ES-I3 (cell line): ENCODE measurements at regions not wholly inside any gene's neighbourhood (a gene's known extent, or its start where the extent isn't known, plus 50 kb on each side); places are given as distances from the start of the nearest gene placed in this dataset.

Experiments used
- H3K36me3 ChIP-seq: 2 replicates; pipeline ENCODE4 v1.6.1; 2013; ENCODE audit warnings: mild to moderate bottlenecking, low read length, control low read depth, moderate library complexity; ENCODE audit not compliant: insufficient read depth
- H3K4me1 ChIP-seq: 2 replicates; pipeline ENCODE4 v1.6.1; 2013; ENCODE audit warnings: mild to moderate bottlenecking, control low read depth, low read length; ENCODE audit not compliant: insufficient read depth
- H3K9ac ChIP-seq: 2 replicates; pipeline ENCODE4 v1.6.1; 2013; ENCODE audit warnings: low read depth, mild to moderate bottlenecking, low read length, moderate library complexity
- H3K9me3 ChIP-seq: 2 replicates; pipeline ENCODE4 v1.6.1; 2013; ENCODE audit warnings: mild to moderate bottlenecking, low read length, moderate library complexity; ENCODE audit not compliant: control insufficient read depth, insufficient read depth

GRCh38 chr10:81806842-81807241 lies 68.2 kb upstream of the NRG3 start:
- H3K36me3 ChIP-seq = no peaks in the 10 kb centered on the region
- no peaks in the 10 kb centered on the region for H3K4me1 ChIP-seq
- H3K9ac ChIP-seq = no peak overlapping the region
- no peaks in the 10 kb centered on the region for H3K9me3 ChIP-seq

GRCh38 chr10:81814842-81815241 lies 60.2 kb upstream of the NRG3 start:
- Histone ChIP-seq H3K4me1 (no peaks in the 10 kb centered on the region), H3K36me3 (no peaks in the 10 kb centered on the region), H3K9me3 (no peaks in the 10 kb centered on the region), H3K9ac (no peak overlapping the region)

- no peaks in the 10 kb centered on the region for H3K4me1 ChIP-seq
- H3K9ac ChIP-seq = no peak overlapping the region
- no peaks in the 10 kb centered on the region for H3K9me3 ChIP-seq
- H3K36me3 ChIP-seq = no peaks in the 10 kb centered on the region
Measured at GRCh38 chr10:81817596-81818170, 57.3 kb upstream of the NRG3 start.

- no peak overlapping the region for H3K9ac ChIP-seq
- H3K9me3 ChIP-seq = no peaks in the 10 kb centered on the region
- no peaks in the 10 kb centered on the region for H3K36me3 ChIP-seq
- H3K4me1 ChIP-seq = no peaks in the 10 kb centered on the region
Measured at GRCh38 chr10:81820418-81820817, 54.6 kb upstream of the NRG3 start.
